Activated T-helper 1 cell treated with anti-CD3 and anti-CD28 coated beads, Interleukin-12 subunit alpha, Interleukin-12 subunit beta, Interleukin-2, Interleukin-4 antibody, amounts not matched to agents 30 ng/mL and 10 ng/mL and 1 ng/mL, durations not matched to agents 14 hours and 24 hours and 36 hours (primary cell): ENCODE measurements at regions not wholly inside any gene's neighbourhood (a gene's known extent, or its start where the extent isn't known, plus 50 kb on each side); places are given as distances from the start of the nearest gene placed in this dataset.

Experiments
- DNase-seq: peaks from one replicate; pipeline ENCODE4 v3.0.0; 2021; ENCODE audit warnings: low spot score
- H3K27ac Mint-ChIP-seq: one replicate; pipeline ENCODE4 v1.8.0; 2021; ENCODE audit warnings: mild to moderate bottlenecking, mixed read lengths
- H3K27me3 Mint-ChIP-seq: one replicate; pipeline ENCODE4 v1.8.0; 2022; ENCODE audit warnings: mild to moderate bottlenecking, moderate library complexity, mixed read lengths; ENCODE audit not compliant: insufficient read depth
- H3K36me3 Mint-ChIP-seq: one replicate; pipeline ENCODE4 v1.8.0; 2021; ENCODE audit warnings: low read depth, mixed read lengths
- H3K4me1 Mint-ChIP-seq: one replicate; pipeline ENCODE4 v1.8.0; 2021; ENCODE audit warnings: low read depth, mixed read lengths
- H3K4me3 Mint-ChIP-seq: one replicate; pipeline ENCODE4 v1.8.0; 2021; ENCODE audit warnings: mild to moderate bottlenecking, moderate library complexity, mixed read lengths
- H3K9me3 Mint-ChIP-seq: one replicate; pipeline ENCODE4 v1.8.0; 2021; ENCODE audit warnings: mixed read lengths
- intact Hi-C: fragments of 100-400 bp; cut with micrococcal nuclease; formaldehyde crosslinking; loops from one replicate; pipeline ENCODE4 v1.15.1; 2024

- Mint-ChIP-seq H3K4me1 (no peaks in the 10 kb centered on the region), H3K27me3 (no peaks in the 10 kb centered on the region), H3K9me3 (peaks cover 16% of the 10 kb centered on the region), H3K36me3 (no peaks in the 10 kb centered on the region), H3K4me3 (no peak overlapping the region), H3K27ac (no peak overlapping the region)
- intact Hi-C loops, result no loop called here
- DNase-seq, result no peak
These were observed 330.3 kb upstream of the NCAM2 start for GRCh38 chr21:20667931-20668330.

- H3K27ac Mint-ChIP-seq, result no peak overlapping the region
- no peaks in the 10 kb centered on the region for H3K4me1 Mint-ChIP-seq
- no peak for DNase-seq
- peaks cover 16% of the 10 kb centered on the region for H3K9me3 Mint-ChIP-seq
- no peak overlapping the region for H3K4me3 Mint-ChIP-seq
- H3K27me3 Mint-ChIP-seq, result no peaks in the 10 kb centered on the region
- H3K36me3 Mint-ChIP-seq, result no peaks in the 10 kb centered on the region
- intact Hi-C loops, result no loop called here
These were observed 312.7 kb upstream of the NCAM2 start for GRCh38 chr21:20685475-20685874.

- Mint-ChIP-seq H3K4me1 (no peaks in the 10 kb centered on the region), H3K27me3 (no peaks in the 10 kb centered on the region), H3K9me3 (peaks cover 18% of the 10 kb centered on the region), H3K36me3 (no peaks in the 10 kb centered on the region), H3K27ac (no peak overlapping the region), H3K4me3 (no peak overlapping the region)
- no peak for DNase-seq
- intact Hi-C loops, result no loop called here
These were observed 299.6 kb upstream of the NCAM2 start for GRCh38 chr21:20698585-20698984.

GRCh38 chr21:20701235-20701634 is 297.0 kb upstream of the NCAM2 start:
- intact Hi-C loops, result no loop called here
- Mint-ChIP-seq H3K4me1 (no peaks in the 10 kb centered on the region), H3K27me3 (no peaks in the 10 kb centered on the region), H3K4me3 (no peak overlapping the region), H3K36me3 (no peaks in the 10 kb centered on the region), H3K9me3 (peaks cover 18% of the 10 kb centered on the region), H3K27ac (no peak overlapping the region)
- DNase-seq, result no peak

GRCh38 chr21:20703112-20703767 is 295.0 kb upstream of the NCAM2 start:
- H3K27me3 Mint-ChIP-seq, result no peaks in the 10 kb centered on the region
- H3K27ac Mint-ChIP-seq, result no peak overlapping the region
- H3K9me3 Mint-ChIP-seq, result peaks cover 23% of the 10 kb centered on the region
- H3K36me3 Mint-ChIP-seq, result no peaks in the 10 kb centered on the region
- H3K4me1 Mint-ChIP-seq, result no peaks in the 10 kb centered on the region
- no peak for DNase-seq
- intact Hi-C loops, result no loop called here
- no peak overlapping the region for H3K4me3 Mint-ChIP-seq

GRCh38 chr21:20720623-20721022 is 277.6 kb upstream of the NCAM2 start:
- Mint-ChIP-seq H3K36me3 (no peaks in the 10 kb centered on the region), H3K27me3 (no peaks in the 10 kb centered on the region), H3K27ac (no peak overlapping the region), H3K4me1 (no peaks in the 10 kb centered on the region), H3K4me3 (no peak overlapping the region), H3K9me3 (peaks cover 16% of the 10 kb centered on the region)
- DNase-seq, result no peak
- intact Hi-C loops, result no loop called here

GRCh38 chr21:20721151-20721550 is 277.1 kb upstream of the NCAM2 start:
- H3K27ac Mint-ChIP-seq, result no peak overlapping the region
- H3K4me1 Mint-ChIP-seq, result no peaks in the 10 kb centered on the region
- DNase-seq, result no peak
- H3K4me3 Mint-ChIP-seq, result no peak overlapping the region
- H3K36me3 Mint-ChIP-seq, result no peaks in the 10 kb centered on the region
- intact Hi-C loops, result no loop called here
- peaks cover 14% of the 10 kb centered on the region for H3K9me3 Mint-ChIP-seq
- H3K27me3 Mint-ChIP-seq, result no peaks in the 10 kb centered on the region

GRCh38 chr21:20728691-20729090 is 269.5 kb upstream of the NCAM2 start:
- Mint-ChIP-seq H3K9me3 (peaks cover 17% of the 10 kb centered on the region), H3K27me3 (no peaks in the 10 kb centered on the region), H3K36me3 (no peaks in the 10 kb centered on the region), H3K27ac (no peak overlapping the region), H3K4me3 (no peak overlapping the region), H3K4me1 (no peaks in the 10 kb centered on the region)
- intact Hi-C loops, result no loop called here
- no peak for DNase-seq

- no peak for DNase-seq
- Mint-ChIP-seq H3K9me3 (peaks cover 17% of the 10 kb centered on the region), H3K4me1 (no peaks in the 10 kb centered on the region), H3K36me3 (no peaks in the 10 kb centered on the region), H3K4me3 (no peak overlapping the region), H3K27ac (no peak overlapping the region), H3K27me3 (no peaks in the 10 kb centered on the region)
- intact Hi-C loops, result no loop called here
These were observed 268.8 kb upstream of the NCAM2 start for GRCh38 chr21:20729376-20729775.

GRCh38 chr21:20730441-20730840 is 267.8 kb upstream of the NCAM2 start:
- Mint-ChIP-seq H3K4me1 (no peaks in the 10 kb centered on the region), H3K36me3 (no peaks in the 10 kb centered on the region), H3K27me3 (no peaks in the 10 kb centered on the region), H3K4me3 (no peak overlapping the region), H3K27ac (no peak overlapping the region), H3K9me3 (peaks cover 20% of the 10 kb centered on the region)
- intact Hi-C loops, result no loop called here
- DNase-seq, result no peak

GRCh38 chr21:20735257-20735656 is 263.0 kb upstream of the NCAM2 start:
- H3K9me3 Mint-ChIP-seq, result peaks cover 33% of the 10 kb centered on the region
- no peak overlapping the region for H3K4me3 Mint-ChIP-seq
- intact Hi-C loops, result no loop called here
- no peaks in the 10 kb centered on the region for H3K4me1 Mint-ChIP-seq
- no peak for DNase-seq
- H3K27me3 Mint-ChIP-seq, result no peaks in the 10 kb centered on the region
- H3K36me3 Mint-ChIP-seq, result no peaks in the 10 kb centered on the region
- H3K27ac Mint-ChIP-seq, result no peak overlapping the region

GRCh38 chr21:20737227-20737913 is 260.8 kb upstream of the NCAM2 start:
- Mint-ChIP-seq H3K36me3 (no peaks in the 10 kb centered on the region), H3K27ac (no peak overlapping the region), H3K9me3 (peaks cover 27% of the 10 kb centered on the region), H3K4me3 (no peak overlapping the region), H3K27me3 (no peaks in the 10 kb centered on the region), H3K4me1 (no peaks in the 10 kb centered on the region)
- no peak for DNase-seq
- intact Hi-C loops, result no loop called here

GRCh38 chr21:20739421-20739820 is 258.8 kb upstream of the NCAM2 start:
- intact Hi-C loops, result no loop called here
- H3K4me3 Mint-ChIP-seq, result no peak overlapping the region
- H3K27me3 Mint-ChIP-seq, result no peaks in the 10 kb centered on the region
- H3K4me1 Mint-ChIP-seq, result no peaks in the 10 kb centered on the region
- no peak for DNase-seq
- H3K36me3 Mint-ChIP-seq, result no peaks in the 10 kb centered on the region
- peaks cover 27% of the 10 kb centered on the region for H3K9me3 Mint-ChIP-seq
- H3K27ac Mint-ChIP-seq, result no peak overlapping the region

- H3K27ac Mint-ChIP-seq, result no peak overlapping the region
- H3K4me3 Mint-ChIP-seq, result no peak overlapping the region
- H3K36me3 Mint-ChIP-seq, result no peaks in the 10 kb centered on the region
- no peak for DNase-seq
- peaks cover 31% of the 10 kb centered on the region for H3K9me3 Mint-ChIP-seq
- intact Hi-C loops, result no loop called here
- no peaks in the 10 kb centered on the region for H3K27me3 Mint-ChIP-seq
- H3K4me1 Mint-ChIP-seq, result no peaks in the 10 kb centered on the region
These were observed 256.8 kb upstream of the NCAM2 start for GRCh38 chr21:20741445-20741844.
